AG09309 (cell line): ENCODE measurements at regions not wholly inside any gene's neighbourhood (a gene's known extent, or its start where the extent isn't known, plus 50 kb on each side); places are given as distances from the start of the nearest gene placed in this dataset.

ENCODE experiments used
- DNase-seq: peaks from one replicate; pipeline ENCODE4 v3.0.0-alpha.2; 2010; ENCODE audit warnings: low read depth
- H3K4me3 ChIP-seq: 2 replicates; pipeline ENCODE4 v1.5.1; 2011; ENCODE audit warnings: mild to moderate bottlenecking, low read depth, low read length, moderate library complexity; ENCODE audit not compliant: control insufficient read depth
- CTCF ChIP-seq: IDR thresholded peaks from 2 replicates; pipeline ENCODE4 v1.5.1; 2011; ENCODE audit warnings: mild to moderate bottlenecking, low read depth, low read length, inconsistent platforms; ENCODE audit not compliant: insufficient read depth, control insufficient read depth; ENCODE audit errors: missing control alignments

GRCh38 chr1:58908561-58909560, 125.0 kb upstream of the JUN start:
- H3K4me3 ChIP-seq: no peak overlapping the region
- peak; percentile 40 for DNase-seq

GRCh38 chr1:58909914-58910681, 126.3 kb upstream of the JUN start:
- TF ChIP-seq CTCF: no peak
- no peak for DNase-seq
- H3K4me3 ChIP-seq: no peak overlapping the region

More at GRCh38 chr1:58908561-58909560, 125.0 kb upstream of the JUN start:
- TF ChIP-seq CTCF: no peak

GRCh38 chr1:58911841-58912499, 128.1 kb upstream of the JUN start:
- no peak overlapping the region for H3K4me3 ChIP-seq
- TF ChIP-seq CTCF: no peak
- no peak for DNase-seq

- no peak for DNase-seq
- TF ChIP-seq CTCF: no peak
- no peak overlapping the region for H3K4me3 ChIP-seq
Measured at GRCh38 chr1:58914925-58915324, 131.1 kb upstream of the JUN start.

- no peak for TF ChIP-seq CTCF
- H3K4me3 ChIP-seq: no peak overlapping the region
- DNase-seq: no peak
Measured at GRCh38 chr1:58917436-58917835, 133.6 kb upstream of the JUN start.

- TF ChIP-seq CTCF: no peak
- no peak overlapping the region for H3K4me3 ChIP-seq
- DNase-seq: no peak
Measured at GRCh38 chr1:58919226-58919958, 135.5 kb upstream of the JUN start.
